ENCODE measurements at regions not wholly inside any gene's neighbourhood (a gene's known extent, or its start where the extent isn't known, plus 50 kb on each side); places are given as distances from the start of the nearest gene placed in this dataset.

GRCh38 chr12:69015017-69015416 is 82.0 kb upstream of the CPM start:
- TF ChIP-seq CTCF (conservative IDR thresholded peaks at IDR 0.05) (no peak), EZH2 (IDR thresholded peaks at IDR 0.05; ENCODE audit: low read depth) (no peak)

Measured in PC-9 (cell line).